GM19239 (cell line): ENCODE measurements at regions not wholly inside any gene's neighbourhood (a gene's known extent, or its start where the extent isn't known, plus 50 kb on each side); places are given as distances from the start of the nearest gene placed in this dataset.
"Not testable (repeated sequence)": the region's sequence is repeated elsewhere in the genome, so short reads cannot be mapped to it uniquely, and the experiment has no call there.

Source experiments
- DNase-seq: peaks from one replicate; pipeline ENCODE4 v3.0.0; 2011; ENCODE audit warnings: low spot score; ENCODE audit not compliant: insufficient read length
- FAIRE-seq: peaks from 2 replicates; lab custom pipeline; 2011; peaks lifted over from hg19 to GRCh38; lab: Jason Lieb, UNC

DNA sequence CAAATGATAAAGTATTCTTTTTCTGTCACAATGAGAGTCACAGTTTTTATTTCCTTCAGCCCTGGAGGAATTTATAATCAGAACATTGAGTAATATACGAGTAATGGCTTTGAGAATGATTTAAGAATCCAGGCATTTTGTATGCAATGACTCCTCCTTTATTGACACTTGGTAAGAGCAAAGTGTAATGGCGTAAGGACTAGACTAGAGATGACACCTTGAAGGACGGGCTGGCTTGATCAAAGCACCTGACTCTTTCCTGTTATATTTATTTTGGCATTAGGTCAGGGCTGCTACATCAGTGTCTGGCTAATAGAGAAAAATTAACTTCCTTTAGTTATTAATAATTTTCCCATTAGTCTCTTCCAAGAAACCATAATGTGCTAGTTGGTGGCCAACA is 482.4 kb upstream of the GCFC2 start:
- no peak for DNase-seq
- FAIRE-seq: no peak

DNA sequence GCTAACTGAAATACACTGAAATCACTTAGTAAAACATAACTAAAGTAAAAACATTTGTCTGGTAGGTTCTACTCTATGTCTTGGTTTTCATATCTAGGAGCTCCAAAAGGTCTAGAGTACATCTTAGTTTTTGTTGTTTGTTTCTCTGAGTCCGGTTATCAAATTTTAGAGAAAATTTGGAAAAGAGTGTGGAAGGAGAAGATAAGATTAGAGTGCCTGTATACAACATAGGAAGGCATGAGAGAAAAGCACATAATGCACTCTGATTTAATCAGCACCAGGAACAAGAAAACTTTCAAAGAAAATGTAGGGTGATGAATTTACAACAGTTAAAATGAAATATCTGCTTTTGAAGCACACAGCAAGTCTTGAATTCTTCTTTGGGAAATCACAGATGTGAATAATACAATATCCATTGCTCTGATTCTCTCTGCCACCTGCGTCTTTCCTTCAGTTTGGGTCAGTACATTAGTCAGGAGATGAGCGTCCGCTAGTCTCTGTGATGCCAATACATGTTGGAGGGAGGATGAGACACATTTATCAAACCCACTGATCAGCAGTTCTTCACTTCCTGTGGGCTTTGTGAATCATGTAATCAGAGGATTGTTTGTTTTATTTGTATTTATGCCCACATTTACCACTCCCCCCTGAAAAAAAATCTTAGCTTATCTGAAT is 477.8 kb upstream of the GCFC2 start:
- no peak for DNase-seq
- FAIRE-seq: no peak

DNA sequence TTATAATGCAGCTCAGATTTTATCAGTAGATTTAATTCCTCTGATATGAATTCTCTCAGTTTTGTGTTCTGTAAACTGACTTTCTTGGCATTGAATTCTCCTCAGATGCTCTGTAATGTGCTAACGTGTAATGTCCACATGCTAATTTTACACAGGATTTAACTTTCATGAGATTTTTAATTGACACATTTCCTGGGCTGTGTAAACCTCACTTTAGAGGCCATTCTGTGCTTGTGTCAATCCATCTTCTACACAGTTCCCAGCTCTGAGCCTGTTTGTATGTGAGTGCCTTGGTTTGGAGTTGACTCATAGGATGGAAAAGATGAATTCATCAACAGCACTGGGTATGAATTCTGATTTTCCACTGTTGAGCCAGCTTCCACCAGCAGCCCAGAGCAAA is 476.7 kb upstream of the GCFC2 start:
- FAIRE-seq: no peak
- DNase-seq: no peak

DNA sequence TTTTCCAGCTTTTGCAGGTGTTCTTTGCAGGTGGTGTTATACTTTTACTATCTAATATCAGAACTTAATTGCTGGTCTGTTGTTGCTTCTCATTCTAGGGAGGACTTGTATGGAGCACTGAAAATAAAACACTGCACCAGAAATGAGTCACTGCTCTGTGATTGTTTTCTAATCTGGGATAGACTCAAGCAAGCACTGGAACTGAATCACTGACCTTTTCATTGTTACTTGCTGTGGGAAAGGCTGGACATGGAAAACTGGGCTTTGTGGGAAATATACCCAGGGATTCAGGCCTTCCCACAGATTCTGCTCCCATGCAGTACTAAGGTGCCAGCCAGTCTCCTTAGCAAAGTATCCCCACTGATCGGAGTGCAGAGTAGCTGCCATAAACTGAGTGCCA is 470.0 kb upstream of the GCFC2 start:
- no peak for DNase-seq
- no peak for FAIRE-seq

DNA sequence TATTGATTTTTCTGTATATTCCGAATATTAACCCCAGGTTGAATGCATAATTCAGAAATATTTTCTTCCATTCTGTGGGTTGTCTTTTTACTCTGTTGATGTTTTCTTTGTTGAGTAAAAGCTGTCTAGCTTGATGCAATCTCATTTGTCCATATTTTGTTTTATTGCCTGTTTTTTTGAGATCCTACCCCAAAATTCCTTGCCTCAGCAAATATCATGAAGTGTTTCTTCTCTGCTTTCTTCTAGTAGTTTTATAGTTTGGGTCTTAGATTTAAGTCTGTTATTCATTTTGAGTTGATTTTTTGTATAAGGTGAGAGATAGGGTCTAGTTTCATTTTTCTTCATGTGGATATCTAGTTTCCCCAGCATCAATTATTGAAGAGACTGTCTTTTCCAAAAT is 467.9 kb upstream of the GCFC2 start:
- FAIRE-seq (no peak), DNase-seq (no peak)

DNA sequence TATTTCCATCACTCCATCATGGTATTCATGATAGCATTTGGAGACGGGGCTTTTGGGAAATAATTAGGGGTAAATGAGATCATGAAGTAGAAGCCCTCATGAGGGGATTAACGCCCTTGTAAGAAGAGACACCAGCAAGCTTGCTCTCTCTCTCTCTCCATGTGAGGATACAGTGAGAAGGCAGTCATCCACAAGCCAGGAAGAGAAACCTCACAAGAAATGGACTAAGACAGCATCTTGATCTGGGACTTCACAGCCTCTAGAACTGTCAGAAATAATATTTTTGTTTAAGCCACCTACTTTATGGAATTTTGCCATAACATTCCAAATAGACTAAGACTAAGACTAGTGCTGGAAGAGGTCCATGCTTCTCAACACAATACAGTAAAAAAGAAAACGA is 464.6 kb upstream of the GCFC2 start:
- FAIRE-seq: no peak
- no peak for DNase-seq

DNA sequence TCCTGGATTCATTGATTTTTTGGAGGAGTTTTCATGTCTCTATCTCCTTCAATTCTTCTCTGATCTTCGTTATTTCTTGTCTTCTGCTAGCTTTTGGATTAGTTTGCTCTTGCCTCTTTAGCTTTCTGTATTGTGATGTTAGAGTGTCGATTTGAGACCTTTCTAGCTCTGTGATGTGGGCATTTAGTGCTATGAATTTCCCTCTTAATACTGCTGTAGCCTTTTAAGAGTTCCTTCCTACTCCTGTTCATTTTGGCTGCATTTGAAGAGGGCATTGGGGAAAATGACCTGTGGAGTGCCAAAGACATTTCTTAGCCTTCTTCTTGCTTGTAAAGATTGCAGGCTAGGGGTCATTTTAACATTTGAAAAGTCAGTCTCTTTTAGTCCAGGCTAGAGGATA is 463.8 kb upstream of the GCFC2 start:
- FAIRE-seq (no peak), DNase-seq (no peak)

DNA sequence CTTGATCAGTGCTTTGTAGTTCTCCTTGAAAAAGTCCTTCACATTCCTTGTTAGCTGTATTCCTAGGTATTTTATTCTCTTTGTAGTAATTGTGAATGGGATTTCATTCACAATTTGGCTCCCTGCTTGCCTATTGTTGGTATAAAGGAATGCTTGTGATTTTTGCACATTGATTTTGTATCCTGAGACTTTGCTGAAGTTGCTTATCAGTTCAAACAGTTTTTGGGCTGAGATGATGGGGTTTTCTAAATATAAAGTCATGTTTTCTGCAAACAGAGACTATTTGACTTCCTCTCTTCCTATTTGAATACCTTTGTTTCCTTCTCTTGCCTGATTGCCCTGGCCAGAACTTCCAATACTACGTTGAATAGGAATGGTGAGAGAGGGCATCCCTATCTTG is 462.5 kb upstream of the GCFC2 start:
- not testable (repeated sequence) for FAIRE-seq, DNase-seq

DNA sequence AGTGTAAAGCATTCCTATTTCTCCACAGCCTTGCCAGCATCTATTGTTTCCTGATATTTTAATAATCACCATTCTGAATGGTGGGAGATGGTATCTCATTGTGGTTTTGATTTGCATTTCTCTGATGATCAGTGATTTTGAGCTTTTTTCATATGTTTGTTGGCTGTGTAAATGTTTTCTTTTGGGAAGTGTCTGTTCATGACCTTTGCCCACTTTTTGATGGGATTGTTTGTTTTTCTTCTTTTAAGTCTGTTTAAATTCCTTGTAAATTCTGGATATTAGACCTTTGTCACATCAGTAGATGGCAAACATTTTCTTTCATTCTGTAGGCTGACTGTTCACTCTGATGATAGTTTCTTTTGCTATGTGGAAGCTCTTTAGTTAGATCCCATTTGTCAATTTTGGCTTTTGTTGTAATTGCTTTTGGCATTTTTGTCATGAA is 461.5 kb upstream of the GCFC2 start:
- DNase-seq, FAIRE-seq: not testable (repeated sequence)

DNA sequence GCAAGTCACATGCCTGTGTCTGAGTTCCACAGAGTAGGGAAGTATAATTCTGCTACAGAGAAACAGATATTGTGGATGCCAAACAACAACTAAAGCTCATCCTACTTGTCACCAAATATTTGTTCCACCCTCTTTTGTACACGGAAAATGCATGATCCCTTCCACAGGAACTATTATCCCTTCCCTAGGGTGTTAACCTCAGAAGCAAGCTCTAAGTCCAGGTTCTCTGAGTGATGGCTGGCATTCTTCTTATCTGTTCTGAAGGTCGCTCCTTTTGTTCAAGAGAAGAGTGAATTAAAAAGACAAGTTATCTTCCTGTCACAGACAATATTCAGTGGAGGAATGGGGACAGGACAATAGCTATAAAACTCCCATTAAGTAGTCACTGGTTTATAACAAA is 460.1 kb upstream of the GCFC2 start:
- DNase-seq (no peak), FAIRE-seq (no peak)

DNA sequence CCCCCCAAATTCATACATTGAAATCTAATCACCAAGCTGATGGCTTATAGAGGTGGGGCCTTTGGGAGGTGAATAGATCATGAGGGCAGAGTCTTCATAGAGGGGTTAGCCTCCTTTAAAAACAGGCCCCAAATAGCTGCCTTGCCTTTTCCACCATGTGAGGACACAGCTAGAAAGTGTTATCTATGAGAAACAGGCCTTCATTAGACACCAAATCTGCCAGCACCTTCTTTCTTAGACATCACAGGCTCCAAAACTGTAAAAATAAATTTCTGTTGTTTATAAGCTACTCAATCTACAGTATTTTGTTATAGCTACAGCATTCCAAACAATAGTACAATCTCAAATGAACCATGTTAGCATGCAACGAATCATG is 459.3 kb upstream of the GCFC2 start:
- FAIRE-seq: no peak
- no peak for DNase-seq

DNA sequence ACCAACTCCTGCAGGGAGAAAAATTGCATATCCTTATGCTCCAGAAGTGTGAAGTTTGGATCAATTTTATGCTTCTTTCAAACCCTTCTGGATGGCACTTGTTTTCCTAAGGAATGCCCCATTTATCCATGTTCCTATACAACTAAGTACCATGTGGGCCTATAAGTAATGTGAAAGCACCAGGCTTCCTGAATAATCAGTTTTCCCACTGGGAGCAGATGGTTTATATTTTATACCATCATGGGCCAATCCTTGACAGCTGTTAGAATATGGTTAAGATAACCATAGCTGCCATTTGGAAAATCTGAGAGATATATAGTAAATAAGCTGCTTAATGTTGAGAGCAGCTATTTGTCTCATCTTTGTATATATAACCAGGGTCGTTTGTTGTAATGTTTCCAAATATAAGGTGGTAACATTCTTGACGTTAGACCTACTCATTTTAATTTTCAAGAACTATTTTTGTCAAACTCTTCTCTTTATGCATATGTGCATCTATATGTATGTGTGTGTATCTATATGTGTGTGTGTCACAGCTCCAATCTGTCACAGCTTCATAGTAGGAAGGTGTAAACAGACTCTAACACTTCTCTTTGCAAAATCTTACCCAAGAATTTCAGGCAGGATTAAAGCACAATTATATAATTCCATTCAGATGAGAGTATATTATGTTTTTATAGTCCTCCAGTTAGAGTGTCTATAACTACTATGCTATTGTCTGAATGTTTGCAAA is 458.7 kb upstream of the GCFC2 start:
- no peak for FAIRE-seq

DNA sequence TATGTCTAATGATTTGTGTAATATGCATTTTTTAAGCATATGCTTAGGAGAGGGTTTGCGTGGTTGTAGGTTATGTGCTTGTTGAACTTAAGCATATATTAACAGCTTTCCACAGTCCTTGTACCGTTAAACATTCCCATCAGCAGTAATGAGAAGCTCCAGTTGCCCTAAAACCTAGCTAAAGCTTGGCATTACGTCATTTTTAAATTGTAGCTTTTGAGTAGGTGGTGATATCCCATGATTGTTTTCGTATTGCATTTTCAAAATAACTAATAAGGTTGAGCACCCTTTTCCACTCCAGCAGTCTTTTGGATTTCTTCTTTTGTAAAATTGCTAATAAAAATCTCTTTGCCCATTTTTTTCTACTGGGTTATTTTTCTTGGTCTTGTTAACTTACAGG is 453.1 kb upstream of the GCFC2 start:
- no peak for DNase-seq
- no peak for FAIRE-seq

More for the DNA sequence above, 458.7 kb upstream of the GCFC2 start:
- no peak for DNase-seq

DNA sequence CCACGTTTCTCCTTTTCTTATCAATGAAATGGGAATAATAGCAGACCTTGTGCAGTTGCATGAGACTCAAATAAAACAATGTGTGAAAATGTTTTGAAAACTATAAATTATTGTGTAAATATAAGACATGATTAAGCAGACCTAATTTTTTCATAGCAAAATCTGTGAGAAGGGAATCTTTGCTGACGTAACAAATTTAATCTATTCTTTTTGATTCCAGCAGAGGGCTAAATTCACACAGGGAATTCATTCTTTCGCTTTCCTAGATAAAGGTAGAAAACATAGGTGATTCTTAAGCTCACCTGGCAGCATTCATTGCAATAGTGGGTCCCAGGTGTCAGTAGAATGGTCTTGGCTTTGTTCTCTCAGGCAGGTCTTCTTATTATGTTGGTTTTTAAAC is 450.0 kb upstream of the GCFC2 start:
- no peak for DNase-seq
- FAIRE-seq: no peak

DNA sequence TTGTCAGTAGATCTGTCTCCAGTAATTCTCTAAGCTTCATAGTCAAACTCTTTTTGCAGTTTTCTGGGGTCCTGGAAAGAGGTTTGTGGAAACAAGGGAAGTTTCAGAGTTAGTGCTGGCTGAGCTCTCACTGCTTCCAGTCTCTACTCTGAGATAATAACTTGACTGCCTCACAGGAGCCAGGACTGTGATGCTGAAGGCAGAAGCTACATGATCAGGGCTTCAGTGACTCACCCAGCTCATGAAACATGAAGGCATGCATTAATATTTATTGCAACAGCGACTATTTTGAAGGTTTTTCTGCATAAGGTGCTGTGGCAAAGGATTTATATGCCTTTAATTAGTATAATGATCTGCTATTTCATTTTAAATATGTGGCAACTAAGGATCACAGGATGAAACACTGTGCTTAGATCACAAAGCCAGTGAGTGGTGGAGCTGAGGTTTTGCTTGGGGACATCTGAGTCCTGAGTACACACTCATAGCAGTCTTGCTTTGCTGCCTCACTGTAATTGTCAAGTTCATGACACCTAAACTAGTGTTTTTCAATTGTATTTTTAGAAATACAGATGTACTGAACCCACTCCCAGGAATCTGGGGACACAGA is 448.4 kb upstream of the GCFC2 start:
- DNase-seq (no peak), FAIRE-seq (no peak)

DNA sequence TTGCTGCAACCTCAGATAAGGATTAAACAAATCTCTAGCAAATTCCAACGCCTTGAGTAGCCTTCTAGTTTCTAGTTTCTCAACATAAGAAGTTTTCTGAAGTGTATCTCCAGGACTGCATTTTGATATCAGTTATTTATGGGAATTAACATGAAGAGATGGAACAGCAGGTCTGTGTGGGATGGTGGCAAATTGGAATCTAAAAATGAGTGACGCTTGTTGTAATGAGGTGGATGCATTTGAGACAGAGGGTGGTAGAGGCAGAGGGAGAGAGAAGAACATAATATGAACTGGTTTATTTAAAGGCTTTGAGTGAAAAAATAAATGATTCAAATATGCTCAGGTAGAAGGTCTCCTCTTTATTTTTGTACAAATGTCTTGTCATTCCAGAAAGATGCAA is 446.8 kb upstream of the GCFC2 start:
- FAIRE-seq (no peak), DNase-seq (no peak)

DNA sequence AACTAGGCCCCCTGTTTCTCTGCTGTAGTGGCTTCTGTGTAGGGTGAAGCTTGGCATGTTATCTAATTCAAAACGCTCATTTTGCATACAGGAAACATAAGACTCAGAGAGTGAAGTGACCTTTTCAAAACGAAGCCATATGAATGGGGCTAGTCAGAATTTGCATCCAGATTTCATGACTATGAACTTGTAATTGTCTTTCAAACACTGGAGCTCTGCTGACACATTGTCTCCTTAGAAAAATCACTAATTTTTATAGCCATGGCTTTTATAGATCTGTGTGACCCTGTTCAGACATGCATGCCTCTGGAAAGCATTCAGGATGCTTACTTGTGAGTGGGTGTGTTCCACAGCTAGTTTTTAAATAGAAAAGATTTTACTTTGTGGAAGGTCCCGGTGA is 444.3 kb upstream of the GCFC2 start:
- no peak for DNase-seq
- no peak for FAIRE-seq

DNA sequence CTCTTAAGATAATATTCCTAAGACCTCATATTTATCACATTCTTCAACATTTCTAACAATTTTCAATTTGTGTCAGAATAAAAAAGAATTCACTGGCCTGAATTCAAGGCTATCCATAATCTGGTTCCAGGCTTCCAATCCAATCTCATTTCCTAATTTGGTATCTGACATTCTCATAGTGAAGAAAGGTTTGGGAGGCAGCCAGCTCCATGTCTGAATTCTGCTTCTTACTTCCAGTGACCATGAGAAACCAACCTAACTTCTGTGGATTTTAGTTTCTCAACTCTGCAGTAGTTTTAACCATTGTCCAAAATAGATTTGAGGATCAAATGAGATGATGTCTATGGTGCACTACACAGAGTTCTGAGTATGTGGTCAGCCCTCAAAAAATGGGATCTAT is 439.1 kb upstream of the GCFC2 start:
- no peak for FAIRE-seq
- DNase-seq: no peak

DNA sequence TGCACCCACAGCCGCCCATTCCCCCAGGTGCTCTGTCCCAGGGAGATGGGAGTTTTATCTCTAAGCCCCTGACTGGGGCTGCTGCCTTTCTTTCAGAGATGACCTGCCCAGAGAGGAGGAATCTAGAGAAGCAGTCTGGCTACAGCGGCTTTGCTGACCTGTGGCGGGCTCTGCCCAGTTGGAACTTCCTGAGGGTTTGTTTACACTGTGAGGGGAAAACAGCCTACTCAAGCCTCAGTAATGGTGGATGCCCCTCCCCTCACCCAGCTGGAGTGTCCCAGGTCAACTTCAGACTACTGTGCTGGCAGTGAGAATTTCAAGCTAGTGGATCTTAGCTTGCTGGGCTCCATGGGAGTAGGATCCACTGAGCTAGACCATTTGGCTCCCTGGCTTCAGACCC is 428.6 kb upstream of the GCFC2 start:
- DNase-seq, FAIRE-seq: not testable (repeated sequence)

DNA sequence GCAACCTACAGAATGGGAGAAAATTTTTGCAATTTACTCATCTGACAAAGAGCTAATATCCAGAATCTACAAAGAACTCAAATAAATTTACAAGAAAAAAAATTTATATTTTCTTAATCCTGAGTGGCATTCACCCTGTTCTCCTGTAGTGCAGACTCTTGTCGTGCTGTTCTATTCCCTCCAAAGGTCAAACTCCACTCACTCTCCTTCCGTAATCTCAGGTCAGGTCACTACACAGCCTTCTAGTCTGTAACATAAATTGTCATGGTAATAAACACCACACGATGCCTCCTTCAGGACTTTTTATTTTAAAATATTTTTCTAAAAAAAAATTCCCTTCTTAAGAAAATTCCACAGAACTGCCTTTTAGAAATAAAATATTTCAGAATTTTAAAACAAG is 417.9 kb upstream of the GCFC2 start:
- DNase-seq: no peak
- no peak for FAIRE-seq

DNA sequence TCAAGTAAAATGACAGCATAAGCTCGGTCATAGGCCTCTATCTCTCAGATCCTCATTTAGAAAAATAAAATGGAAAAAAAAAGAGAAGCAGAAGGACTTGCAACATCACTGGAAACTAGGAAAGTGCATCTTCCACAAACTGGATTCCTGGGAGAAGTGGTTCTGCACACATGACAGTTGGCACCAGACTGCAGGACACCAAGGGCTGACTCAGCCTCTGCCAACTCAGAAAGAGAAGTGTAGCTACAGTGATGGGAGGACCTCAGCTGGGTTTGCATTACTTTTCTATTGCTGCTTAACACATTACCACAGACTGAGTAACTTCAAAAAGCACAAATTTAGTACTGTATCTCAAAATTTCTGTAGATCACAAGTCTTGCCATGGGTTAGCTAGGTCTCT is 409.5 kb upstream of the GCFC2 start:
- no peak for FAIRE-seq
- DNase-seq: no peak

DNA sequence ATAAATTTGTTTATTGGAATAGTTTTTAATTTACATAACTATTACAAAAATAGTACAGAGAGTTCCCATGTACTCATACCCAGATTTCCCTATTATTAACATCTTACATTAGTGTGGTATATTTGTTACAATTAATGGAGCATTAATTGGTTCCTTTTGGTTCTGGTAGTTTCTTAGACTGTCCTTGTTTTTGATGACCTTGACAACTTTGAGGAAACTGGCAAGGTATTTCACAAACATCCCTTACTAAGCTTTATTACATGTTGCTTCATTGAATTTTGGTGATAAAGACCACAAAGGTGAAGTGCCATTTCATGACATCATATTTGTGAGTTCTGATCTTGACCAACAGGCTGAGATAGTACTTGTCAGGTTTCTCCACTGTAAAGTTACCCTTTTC is 379.0 kb upstream of the GCFC2 start:
- no peak for DNase-seq
- FAIRE-seq: no peak
